ENCODE measurements at regions not wholly inside any gene's neighbourhood (a gene's known extent, or its start where the extent isn't known, plus 50 kb on each side); places are given as distances from the start of the nearest gene placed in this dataset.

DNA sequence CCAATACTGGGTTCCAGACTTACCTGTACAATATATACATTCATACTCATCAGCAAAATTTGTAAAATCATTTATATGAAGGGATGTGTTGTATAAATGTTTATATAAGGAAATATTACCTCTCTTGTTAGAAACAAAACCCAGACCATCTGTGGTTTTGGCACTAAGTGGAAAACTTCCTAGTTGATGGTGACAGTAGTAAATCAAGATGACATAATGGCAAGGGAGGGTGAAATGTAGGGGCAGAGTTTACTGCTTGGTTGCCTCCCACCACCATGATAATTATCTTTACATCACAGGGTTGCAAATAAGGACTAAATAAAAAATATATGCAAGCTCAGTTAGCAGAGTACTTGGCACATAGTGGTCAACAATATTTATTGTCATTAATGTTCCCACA lies 365.3 kb upstream of the TEX13C start:
- no peak for FAIRE-seq

GRCh38 chrX:124960454-124960853 lies 359.2 kb upstream of the TEX13C start:
- no peak for FAIRE-seq
- no peak for DNase-seq (ENCODE audit: extremely low spot score, insufficient read length, low read depth)

More for the DNA sequence above, 365.3 kb upstream of the TEX13C start:
- no peak for DNase-seq (ENCODE audit: extremely low spot score, insufficient read length, low read depth)

GRCh38 chrX:124963717-124964116 lies 356.0 kb upstream of the TEX13C start, which contains the start of gene TENM1:
TSS of gene TENM1 (minus strand) at chrX:124963817.
- no peak for FAIRE-seq
- DNase-seq (ENCODE audit: extremely low spot score, insufficient read length, low read depth) = no peak

DNA sequence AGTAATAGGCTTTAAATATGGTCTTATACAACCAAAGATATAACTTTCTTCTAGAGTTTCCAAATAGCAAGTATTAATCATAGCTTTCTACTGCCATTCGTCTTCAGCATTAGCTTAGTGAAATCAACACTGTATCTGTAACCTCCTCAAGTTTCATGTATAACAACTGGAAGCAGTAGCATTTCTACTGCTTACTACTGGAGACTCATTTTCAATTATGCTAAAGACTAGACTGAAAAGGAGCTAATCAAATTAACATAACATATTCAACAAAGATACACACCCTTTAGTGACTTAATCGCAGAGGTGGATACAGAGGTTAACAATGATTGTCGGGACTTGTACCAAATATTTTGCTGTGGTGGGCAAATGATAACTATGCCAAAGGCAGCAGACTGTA lies 344.2 kb upstream of the TEX13C start:
- no peak for FAIRE-seq

GRCh38 chrX:124981420-124981819 lies 338.3 kb upstream of the TEX13C start:
- no peak for DNase-seq (ENCODE audit: extremely low spot score, insufficient read length, low read depth)
- FAIRE-seq = no peak

More for the DNA sequence above, 344.2 kb upstream of the TEX13C start:
- DNase-seq (ENCODE audit: extremely low spot score, insufficient read length, low read depth) = no peak

DNA sequence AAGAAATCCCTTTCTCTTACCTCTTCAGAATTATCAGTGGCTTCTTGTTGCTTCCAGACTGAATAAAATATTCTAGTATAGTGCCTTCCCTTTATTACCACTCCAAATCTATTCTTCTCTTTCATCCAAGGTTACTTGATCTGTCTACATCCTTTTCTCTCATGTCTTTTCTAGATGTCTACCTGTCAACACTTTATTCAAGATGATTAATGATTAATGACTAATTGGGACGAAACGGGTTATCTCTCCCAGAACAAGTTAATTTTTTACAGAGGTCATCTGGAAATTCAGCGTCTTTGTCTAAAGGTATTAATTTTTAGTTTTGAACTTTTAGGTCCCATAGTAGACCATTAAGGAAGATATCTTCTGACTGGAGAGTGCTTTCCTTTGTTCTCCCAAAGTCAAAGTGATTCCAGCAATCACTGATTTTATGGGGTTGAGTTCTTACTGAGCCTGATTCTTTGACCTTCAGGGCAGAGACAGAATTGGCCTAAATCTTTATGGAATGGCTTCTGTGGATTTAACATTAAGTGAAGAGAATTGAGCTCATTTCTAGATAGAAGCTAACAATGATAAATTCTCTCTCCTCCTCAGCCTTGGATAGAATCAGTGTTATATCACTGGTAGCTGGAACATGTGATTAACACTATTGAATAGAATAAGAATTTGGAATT lies 335.4 kb upstream of the TEX13C start:
- DNase-seq (ENCODE audit: extremely low spot score, insufficient read length, low read depth) (no peak), FAIRE-seq (no peak)

DNA sequence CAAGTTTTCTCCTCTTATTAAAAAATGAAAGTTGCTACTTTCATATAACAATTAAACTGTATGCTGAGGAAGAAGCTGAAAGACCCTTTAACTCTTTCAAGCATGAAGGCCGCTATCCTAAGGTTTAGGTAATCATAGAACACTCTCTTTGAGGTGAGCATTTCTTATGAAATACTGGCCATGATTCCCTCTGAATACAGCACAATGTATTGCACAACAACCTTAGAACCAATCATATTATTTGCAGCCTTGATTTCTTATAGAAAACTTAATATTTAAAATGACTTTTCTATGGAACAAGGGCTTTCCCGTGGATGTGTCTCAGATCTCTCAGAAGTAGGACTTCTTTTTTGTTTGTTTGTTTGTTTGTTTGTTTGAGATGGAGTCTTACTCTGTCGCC lies 333.4 kb upstream of the TEX13C start:
- FAIRE-seq (no peak), DNase-seq (ENCODE audit: extremely low spot score, insufficient read length, low read depth) (no peak)

GRCh38 chrX:124993735-124994134 lies 325.9 kb upstream of the TEX13C start:
- FAIRE-seq = no peak
- DNase-seq (ENCODE audit: extremely low spot score, insufficient read length, low read depth) = no peak

GRCh38 chrX:124994404-124994803 lies 325.3 kb upstream of the TEX13C start:
- FAIRE-seq = no peak

DNA sequence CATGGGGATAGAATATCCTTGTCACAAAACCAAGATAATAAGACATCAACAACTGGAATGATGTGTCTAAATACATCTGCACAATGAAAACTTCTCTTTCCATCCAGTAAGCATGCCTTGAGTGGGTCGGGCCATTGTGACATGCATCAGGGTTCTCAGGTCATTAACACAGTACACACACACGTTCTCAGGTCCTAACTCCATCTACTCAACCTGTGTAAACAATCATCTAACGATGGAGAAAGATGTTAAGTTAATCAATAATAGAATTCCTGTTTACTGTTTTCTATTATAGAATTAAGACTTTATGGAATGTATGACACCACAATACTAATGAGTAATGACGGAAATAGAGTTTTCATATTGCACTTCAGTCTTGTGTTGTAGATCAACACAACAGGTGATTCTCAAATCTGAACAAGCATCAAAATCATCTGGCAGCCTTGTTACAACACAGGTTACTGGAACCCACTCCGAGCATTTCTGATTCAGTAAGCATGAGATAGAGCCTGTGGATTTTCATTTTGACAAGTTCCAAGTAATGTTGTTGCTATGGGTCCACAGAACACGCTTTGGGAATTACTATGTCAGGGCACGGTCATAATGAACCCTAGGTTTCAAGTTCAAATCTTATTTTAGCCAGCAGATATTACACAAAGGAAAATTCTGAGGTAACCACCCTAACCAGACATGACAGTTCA lies 315.8 kb upstream of the TEX13C start:
- FAIRE-seq = no peak
- no peak for DNase-seq (ENCODE audit: extremely low spot score, insufficient read length, low read depth)

More at GRCh38 chrX:124994404-124994803, 325.3 kb upstream of the TEX13C start:
- no peak for DNase-seq (ENCODE audit: extremely low spot score, insufficient read length, low read depth)

- no peak for DNase-seq (ENCODE audit: extremely low spot score, insufficient read length, low read depth)
- FAIRE-seq = no peak
These were observed 314.9 kb upstream of the TEX13C start for GRCh38 chrX:125004799-125005198.

- no peak for FAIRE-seq
- DNase-seq (ENCODE audit: extremely low spot score, insufficient read length, low read depth) = no peak
These were observed 313.8 kb upstream of the TEX13C start for GRCh38 chrX:125005863-125006262.

- DNase-seq (ENCODE audit: extremely low spot score, insufficient read length, low read depth) (no peak), FAIRE-seq (no peak)
These were observed 313.0 kb upstream of the TEX13C start for GRCh38 chrX:125006704-125007103.

GRCh38 chrX:125012585-125012984 lies 307.1 kb upstream of the TEX13C start:
- DNase-seq (ENCODE audit: extremely low spot score, insufficient read length, low read depth) (no peak), FAIRE-seq (no peak)

DNA sequence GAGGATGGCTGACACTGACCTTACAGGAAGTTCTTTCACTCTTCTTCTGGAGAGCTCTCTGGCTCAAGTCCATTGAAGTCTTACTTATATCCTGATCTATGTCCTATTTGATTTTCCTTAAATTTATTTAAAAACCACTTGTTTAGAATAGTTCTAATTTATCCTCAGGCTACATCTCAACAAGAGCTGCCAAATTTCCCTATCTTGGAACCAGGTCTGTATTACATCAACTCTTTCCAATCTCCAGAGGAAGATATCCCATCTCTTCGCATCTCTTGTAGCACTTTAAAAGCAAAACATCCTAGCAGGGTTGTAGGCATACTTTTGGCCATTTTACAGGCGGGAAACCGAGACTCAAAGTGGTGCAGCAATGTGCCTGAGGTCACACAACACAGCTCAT lies 290.5 kb upstream of the TEX13C start:
- FAIRE-seq = no peak
- no peak for DNase-seq (ENCODE audit: extremely low spot score, insufficient read length, low read depth)
